Mucosa of stomach (tissue), 1 donor: ENCODE measurements at regions not wholly inside any gene's neighbourhood (a gene's known extent, or its start where the extent isn't known, plus 50 kb on each side); places are given as distances from the start of the nearest gene placed in this dataset.

Experiments
- H3K27me3 ChIP-seq: one replicate; pipeline ENCODE4 v1.7.0; 2013; ENCODE audit warnings: mild to moderate bottlenecking, low read length; ENCODE audit not compliant: control insufficient read depth, insufficient read depth
- H3K36me3 ChIP-seq: one replicate; pipeline ENCODE4 v1.7.0; 2013; ENCODE audit warnings: low read length; ENCODE audit not compliant: control insufficient read depth, insufficient read depth
- H3K4me1 ChIP-seq: one replicate; pipeline ENCODE4 v1.7.0; 2013; ENCODE audit warnings: mild to moderate bottlenecking, low read length; ENCODE audit not compliant: control insufficient read depth, insufficient read depth
- H3K4me3 ChIP-seq: one replicate; pipeline ENCODE4 v1.7.0; 2013; ENCODE audit warnings: low read length
- H3K9ac ChIP-seq: one replicate; pipeline ENCODE4 v1.7.0; 2013; ENCODE audit warnings: mild to moderate bottlenecking, low read length, moderate library complexity
- H3K9me3 ChIP-seq: one replicate; pipeline ENCODE4 v1.7.0; 2013; ENCODE audit warnings: mild to moderate bottlenecking, low read length, moderate library complexity; ENCODE audit not compliant: control insufficient read depth
- donor health status: Pancreatic carcinoma.

DNA sequence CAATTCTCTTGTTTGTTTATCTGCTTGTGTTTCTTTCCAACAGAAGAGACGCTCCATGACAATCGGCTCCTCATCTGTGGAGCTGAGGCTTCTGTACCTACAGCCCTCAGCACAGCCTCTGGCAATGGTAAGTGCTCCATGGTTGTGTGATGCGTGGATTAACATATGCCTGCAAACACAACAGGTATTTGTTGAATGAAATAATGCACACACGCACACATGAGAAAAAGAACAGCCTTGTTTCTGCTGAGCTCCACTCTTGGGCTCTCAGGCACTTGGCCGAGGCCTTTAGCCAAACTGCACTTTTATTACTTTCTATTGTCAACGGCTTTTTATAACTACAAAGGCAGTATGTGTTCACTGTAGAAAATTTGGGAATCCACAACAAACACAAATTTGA lies 120.4 kb upstream of the TMCC3 start:
- H3K36me3 ChIP-seq = no peaks in the 10 kb centered on the region
- H3K4me1 ChIP-seq = no peaks in the 10 kb centered on the region
- no peak overlapping the region for H3K4me3 ChIP-seq
- no peaks in the 10 kb centered on the region for H3K9me3 ChIP-seq
- no peak overlapping the region for H3K9ac ChIP-seq
- no peaks in the 10 kb centered on the region for H3K27me3 ChIP-seq

DNA sequence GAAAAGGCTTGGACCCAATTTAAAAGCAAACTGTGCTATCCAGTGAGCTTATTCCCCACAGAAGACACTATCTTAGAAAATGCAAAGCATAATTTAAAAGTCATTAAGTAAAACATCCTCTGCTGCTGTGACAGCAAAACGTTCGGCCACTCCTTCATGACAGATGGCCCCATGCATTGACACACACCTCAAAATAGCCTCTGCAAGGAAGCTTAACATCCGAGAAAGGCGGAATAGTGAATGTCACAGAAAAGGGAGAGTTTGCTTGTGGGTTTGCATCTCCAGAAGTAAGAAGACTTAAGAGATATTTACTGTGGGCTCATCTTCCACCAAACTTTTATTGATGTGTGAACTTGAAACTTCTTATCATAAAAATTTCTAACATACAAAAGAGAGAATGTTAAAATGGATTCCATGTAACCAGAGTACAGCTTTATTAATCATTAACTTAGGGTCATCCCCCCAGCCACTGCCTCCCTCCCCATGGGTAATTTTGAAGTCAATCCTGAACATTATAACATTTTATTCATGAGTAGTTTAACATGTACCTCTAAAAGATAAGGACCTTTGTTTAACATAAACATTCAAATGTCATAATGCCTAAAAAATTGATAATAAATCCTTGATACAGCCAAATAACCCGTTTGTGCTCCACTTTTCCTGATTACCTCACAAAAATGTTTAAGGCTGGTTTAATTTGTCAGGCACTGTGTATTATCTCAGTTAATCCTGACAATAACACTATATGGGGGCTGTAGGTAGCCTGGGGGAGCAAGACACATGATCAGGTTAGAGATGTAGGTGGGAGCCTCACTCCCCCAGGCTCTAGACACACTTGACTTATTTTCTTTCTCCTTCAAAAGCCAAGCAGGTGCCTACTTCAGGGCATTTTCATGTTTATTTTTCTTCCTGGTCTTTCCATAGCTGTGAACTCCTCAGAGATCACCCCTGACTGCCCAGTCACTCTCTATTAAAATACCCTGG lies 119.7 kb upstream of the TMCC3 start:
- Histone ChIP-seq H3K4me1 (no peaks in the 10 kb centered on the region), H3K27me3 (no peaks in the 10 kb centered on the region), H3K4me3 (no peak overlapping the region), H3K9me3 (no peaks in the 10 kb centered on the region), H3K36me3 (no peaks in the 10 kb centered on the region), H3K9ac (no peak overlapping the region)

DNA sequence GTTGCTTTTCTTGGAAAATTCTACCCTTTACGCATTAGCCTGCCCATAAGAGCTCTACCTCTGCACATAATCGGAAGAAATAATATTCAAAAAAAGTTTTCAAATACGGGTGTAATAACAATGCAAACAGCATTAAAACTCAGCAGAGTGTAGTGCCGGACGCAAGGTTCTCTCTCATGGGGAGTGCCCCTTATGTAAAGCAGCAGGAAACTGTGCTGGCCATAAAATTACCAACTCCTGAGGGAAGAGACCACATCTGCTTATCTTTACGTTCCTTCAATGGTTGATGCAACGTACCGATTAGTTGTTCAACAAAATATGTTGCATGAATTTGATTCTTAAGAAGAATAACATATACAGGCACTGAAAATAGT lies 118.7 kb upstream of the TMCC3 start:
- Histone ChIP-seq H3K9me3 (no peaks in the 10 kb centered on the region), H3K9ac (no peak overlapping the region), H3K4me3 (no peak overlapping the region), H3K27me3 (no peaks in the 10 kb centered on the region), H3K36me3 (no peaks in the 10 kb centered on the region), H3K4me1 (peaks cover 5% of the 10 kb centered on the region)

DNA sequence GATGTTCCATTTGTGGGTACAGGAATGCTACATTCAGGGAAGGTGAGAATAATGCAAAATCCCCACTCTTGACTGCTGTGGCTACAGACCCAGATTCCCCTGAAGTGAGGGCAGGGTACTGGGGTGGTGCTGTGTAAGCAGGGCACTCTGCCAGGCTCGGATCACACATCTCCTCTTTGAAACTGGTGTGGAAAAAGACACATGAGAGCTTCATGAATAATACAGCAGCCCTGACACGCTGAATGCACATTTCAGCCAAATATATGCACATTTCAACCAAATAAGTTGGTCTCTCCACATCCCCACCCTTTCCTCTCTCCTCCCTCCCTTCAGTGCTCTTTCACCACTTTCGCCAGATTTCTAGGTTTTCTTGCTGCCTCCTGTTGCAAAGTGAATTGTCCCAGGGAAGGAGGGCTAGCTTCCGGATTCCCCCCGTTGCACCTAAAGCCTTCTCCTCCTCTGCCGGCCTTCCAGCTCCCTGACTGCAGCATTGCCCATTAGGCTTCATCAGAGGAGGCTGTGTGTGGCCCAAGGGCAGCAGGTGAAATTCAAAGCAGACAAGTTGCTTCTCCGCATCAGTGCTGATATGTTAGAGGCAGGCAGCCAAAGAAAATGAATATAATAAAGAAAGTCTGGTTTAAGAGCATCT lies 118.2 kb upstream of the TMCC3 start:
- no peaks in the 10 kb centered on the region for H3K9me3 ChIP-seq
- no peak overlapping the region for H3K9ac ChIP-seq
- no peak overlapping the region for H3K4me3 ChIP-seq
- H3K27me3 ChIP-seq = no peaks in the 10 kb centered on the region
- peaks cover 10% of the 10 kb centered on the region for H3K4me1 ChIP-seq
- H3K36me3 ChIP-seq = no peaks in the 10 kb centered on the region

DNA sequence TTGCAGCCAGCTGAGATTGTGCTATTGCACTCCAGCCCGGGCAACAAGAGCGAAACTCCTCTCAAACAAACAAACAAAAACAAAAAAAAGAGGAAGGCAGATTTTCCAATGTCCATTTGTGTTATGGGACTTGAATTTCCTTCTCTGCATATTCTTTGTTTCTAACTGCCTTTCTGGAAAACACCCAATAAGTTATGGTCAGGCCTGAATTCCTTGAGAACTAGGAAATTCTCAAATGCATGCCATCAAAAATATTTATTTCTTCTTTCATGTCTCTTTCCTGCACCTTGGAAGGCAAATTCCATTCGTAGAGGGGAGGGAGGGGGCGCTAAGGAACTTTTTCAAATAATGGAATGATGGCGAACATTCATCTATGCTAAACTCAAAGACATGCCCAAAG lies 117.6 kb upstream of the TMCC3 start:
- peaks cover 12% of the 10 kb centered on the region for H3K4me1 ChIP-seq
- no peak overlapping the region for H3K9ac ChIP-seq
- no peaks in the 10 kb centered on the region for H3K27me3 ChIP-seq
- H3K36me3 ChIP-seq = no peaks in the 10 kb centered on the region
- H3K4me3 ChIP-seq = no peak overlapping the region
- H3K9me3 ChIP-seq = no peaks in the 10 kb centered on the region

DNA sequence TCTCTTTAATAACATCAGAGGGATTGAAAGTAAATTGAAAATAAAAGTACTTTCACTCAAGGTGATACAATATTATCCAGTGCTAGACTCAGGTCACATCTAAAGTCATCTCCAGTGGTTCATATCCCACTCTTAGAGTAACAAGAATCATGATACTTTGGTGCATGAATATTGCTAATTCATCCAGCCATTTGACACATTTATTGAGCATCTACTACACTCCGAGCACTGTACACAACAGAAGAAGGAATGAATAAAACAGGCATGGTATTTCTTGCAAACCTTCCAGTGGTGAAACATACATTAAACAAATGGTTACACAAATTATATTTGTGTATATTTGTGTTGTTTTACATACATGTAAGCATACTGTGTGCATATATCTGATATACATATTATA lies 116.0 kb upstream of the TMCC3 start:
- Histone ChIP-seq H3K9ac (no peak overlapping the region), H3K4me1 (peaks cover 12% of the 10 kb centered on the region), H3K27me3 (no peaks in the 10 kb centered on the region), H3K36me3 (no peaks in the 10 kb centered on the region), H3K9me3 (no peaks in the 10 kb centered on the region), H3K4me3 (no peak overlapping the region)

DNA sequence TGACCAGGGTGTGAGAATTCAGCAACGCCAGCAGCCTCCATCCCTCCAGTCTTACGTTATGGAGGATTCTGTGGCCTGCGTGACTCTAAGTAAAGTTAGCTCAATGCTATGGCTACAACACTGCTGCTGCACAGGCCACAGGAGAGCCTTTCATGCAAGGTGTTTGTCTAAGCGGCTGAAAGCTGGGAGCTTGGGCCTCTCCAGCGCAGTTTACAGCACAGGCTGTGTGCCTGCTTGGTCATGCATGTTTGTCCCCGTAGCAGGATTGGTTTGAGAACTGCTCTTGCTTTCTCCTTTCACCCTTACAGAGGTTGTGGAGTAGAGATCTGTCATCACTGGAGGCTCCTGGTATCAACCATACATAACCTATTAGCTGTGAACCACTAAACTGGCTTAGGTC lies 113.1 kb upstream of the TMCC3 start:
- Histone ChIP-seq H3K9me3 (no peaks in the 10 kb centered on the region), H3K36me3 (no peaks in the 10 kb centered on the region), H3K27me3 (no peaks in the 10 kb centered on the region)

DNA sequence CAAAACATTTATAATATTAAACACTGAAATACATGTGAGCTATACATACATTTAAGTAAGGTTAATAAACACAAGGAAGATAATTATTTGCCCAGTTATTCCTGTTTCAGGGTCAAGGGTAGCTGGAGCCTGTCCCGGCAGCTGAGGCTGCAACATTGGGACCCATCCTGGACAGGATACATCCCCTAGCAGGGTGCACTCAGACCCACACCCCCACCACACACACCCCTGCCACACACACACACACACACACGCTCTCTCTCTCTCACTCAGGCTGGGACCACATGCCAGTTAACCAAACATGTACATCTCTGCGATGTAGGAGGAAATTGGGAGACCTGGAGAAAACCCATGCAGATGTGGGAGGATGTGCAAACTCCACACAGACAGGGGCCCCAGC lies 112.6 kb upstream of the TMCC3 start:
- Histone ChIP-seq H3K4me1 (peaks cover 12% of the 10 kb centered on the region), H3K4me3 (no peak overlapping the region), H3K9ac (no peak overlapping the region), H3K27me3 (no peaks in the 10 kb centered on the region), H3K36me3 (no peaks in the 10 kb centered on the region), H3K9me3 (no peaks in the 10 kb centered on the region)

More for the DNA sequence above, 113.1 kb upstream of the TMCC3 start:
- Histone ChIP-seq H3K4me1 (peaks cover 12% of the 10 kb centered on the region), H3K4me3 (no peak overlapping the region), H3K9ac (no peak overlapping the region)

DNA sequence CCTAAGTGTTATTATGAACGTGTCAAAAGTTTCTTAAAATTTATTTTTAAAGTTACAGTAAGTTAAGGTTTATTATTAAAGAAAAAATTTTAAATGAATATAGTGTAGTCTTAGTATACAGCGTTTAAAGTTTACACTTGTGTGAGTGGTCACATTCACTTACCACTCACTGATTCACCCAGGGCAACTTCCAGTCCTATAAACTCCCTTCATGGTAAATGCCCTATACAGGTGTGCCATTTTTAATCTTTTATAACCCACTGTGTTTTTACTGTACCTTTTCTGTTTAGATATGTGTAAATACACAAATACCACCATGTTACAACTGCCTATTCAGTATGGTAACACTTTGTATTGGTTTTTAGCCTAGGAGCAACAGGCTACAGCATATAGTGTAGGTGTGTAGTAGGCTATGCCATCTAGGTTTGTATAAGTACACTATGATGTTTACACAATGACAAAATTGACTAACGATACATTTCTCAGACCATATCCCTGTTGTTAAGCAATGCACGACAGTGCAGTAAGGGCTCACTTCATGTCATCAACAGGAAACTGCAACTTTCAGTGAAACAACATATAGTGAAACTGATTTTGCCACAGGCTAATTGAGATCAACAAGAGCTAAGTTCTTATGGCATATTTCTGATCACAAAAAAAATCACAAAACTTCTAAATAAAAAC lies 112.0 kb upstream of the TMCC3 start:
- Histone ChIP-seq H3K27me3 (no peaks in the 10 kb centered on the region), H3K36me3 (no peaks in the 10 kb centered on the region)

DNA sequence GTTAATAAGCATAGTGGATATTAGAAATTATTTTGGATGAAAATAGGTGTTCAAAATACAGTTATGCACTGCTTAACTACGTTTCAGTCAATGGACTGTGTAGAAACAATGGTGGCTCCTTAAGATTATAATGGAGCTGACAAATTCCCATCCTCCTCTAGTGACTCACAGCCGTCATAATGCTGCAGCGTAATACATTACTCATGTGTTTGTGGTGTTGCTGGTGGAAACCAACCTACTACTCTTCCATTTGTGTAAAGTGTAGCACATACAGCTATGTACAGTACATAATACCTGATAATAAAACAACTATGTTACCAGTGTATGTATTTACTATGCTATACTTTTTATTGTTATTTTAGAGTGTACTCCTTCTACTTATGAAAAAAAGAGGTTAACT lies 111.2 kb upstream of the TMCC3 start:
- Histone ChIP-seq H3K36me3 (no peaks in the 10 kb centered on the region), H3K4me1 (peaks cover 12% of the 10 kb centered on the region), H3K9me3 (no peaks in the 10 kb centered on the region), H3K4me3 (no peak overlapping the region), H3K27me3 (no peaks in the 10 kb centered on the region), H3K9ac (no peak overlapping the region)

More for the DNA sequence above, 112.0 kb upstream of the TMCC3 start:
- peaks cover 12% of the 10 kb centered on the region for H3K4me1 ChIP-seq
- H3K9me3 ChIP-seq = no peaks in the 10 kb centered on the region
- no peak overlapping the region for H3K4me3 ChIP-seq
- H3K9ac ChIP-seq = no peak overlapping the region

DNA sequence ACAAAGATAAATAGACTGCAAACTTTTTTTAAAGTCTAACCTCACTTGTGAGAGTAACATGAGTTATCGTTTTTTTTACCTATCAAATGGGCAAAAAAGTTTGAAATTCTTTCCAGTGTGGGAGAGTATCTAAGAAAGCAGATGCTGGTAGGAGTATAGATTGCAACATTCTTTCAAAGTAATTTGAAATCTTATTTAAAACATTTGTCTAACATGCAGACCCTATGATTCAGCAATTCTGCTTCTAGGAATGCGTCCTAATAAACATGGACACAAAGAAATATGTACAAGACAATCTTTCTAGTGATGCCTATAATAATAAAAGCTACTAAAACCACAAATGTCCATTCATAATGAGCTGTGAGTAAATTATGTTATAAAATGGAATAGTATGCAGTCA lies 110.4 kb upstream of the TMCC3 start:
- H3K36me3 ChIP-seq = no peaks in the 10 kb centered on the region
- H3K9me3 ChIP-seq = no peaks in the 10 kb centered on the region
- H3K4me1 ChIP-seq = peaks cover 12% of the 10 kb centered on the region
- H3K27me3 ChIP-seq = no peaks in the 10 kb centered on the region
- H3K4me3 ChIP-seq = no peak overlapping the region
- no peak overlapping the region for H3K9ac ChIP-seq

DNA sequence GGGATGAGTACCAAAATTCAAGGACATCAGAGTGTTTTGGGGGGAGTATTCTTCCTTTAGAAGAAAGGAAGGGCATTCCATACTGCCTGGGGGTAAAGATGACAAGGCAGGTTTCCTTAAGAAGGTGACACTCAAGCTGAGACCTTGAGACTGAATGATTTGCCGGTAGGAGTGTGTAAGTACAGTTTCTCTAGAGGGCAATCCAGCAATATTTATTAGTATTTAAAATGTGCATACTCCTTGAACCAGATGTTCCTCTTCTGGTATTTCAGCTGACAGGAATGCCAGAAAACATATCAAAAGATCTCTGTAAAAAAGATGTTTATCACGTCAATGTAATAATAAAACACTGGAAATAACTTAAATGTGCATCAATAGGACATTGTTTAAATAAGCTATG lies 106.4 kb upstream of the TMCC3 start:
- Histone ChIP-seq H3K9me3 (no peaks in the 10 kb centered on the region), H3K4me1 (no peaks in the 10 kb centered on the region), H3K27me3 (no peaks in the 10 kb centered on the region)

More for the DNA sequence above, 106.4 kb upstream of the TMCC3 start:
- H3K9ac ChIP-seq = no peak overlapping the region
- H3K4me3 ChIP-seq = no peak overlapping the region
- H3K36me3 ChIP-seq = no peaks in the 10 kb centered on the region
